ENCODE measurements at regions not wholly inside any gene's neighbourhood (a gene's known extent, or its start where the extent isn't known, plus 50 kb on each side); places are given as distances from the start of the nearest gene placed in this dataset.
A peak's percentile ranks its signal among the peaks of the same experiment; 100 is the strongest.
"Not testable (repeated sequence)": the region's sequence is repeated elsewhere in the genome, so short reads cannot be mapped to it uniquely, and the experiment has no call there.

- H3K4me1 ChIP-seq (ENCODE audit: control insufficient read depth, insufficient read depth, low read length) = no peaks in the 10 kb centered on the region
- no peak overlapping the region for H3K4me3 ChIP-seq (ENCODE audit: low read depth, low read length)
- no peaks in the 10 kb centered on the region for H3K36me3 ChIP-seq (ENCODE audit: control insufficient read depth in 2 of 2, insufficient read depth in 1 of 2, low read length in 2 of 2)
- TF ChIP-seq HOXD13 (CRISPR knock-in tag; IDR thresholded peaks at IDR 0.05; ENCODE audit: borderline replicate concordance) (no peak), ZSCAN23 (tag by site-specific recombination; IDR thresholded peaks at IDR 0.05) (no peak), ZNF571 (tag by site-specific recombination; IDR thresholded peaks at IDR 0.05) (no peak), ZNF37A (tag by site-specific recombination; IDR thresholded peaks at IDR 0.05) (no peak), ZNF280C (tag by site-specific recombination; IDR thresholded peaks at IDR 0.05) (no peak), ZNF155 (tag by site-specific recombination; IDR thresholded peaks at IDR 0.05) (no peak), YY2 (tag by site-specific recombination; IDR thresholded peaks at IDR 0.05) (no peak), ZNF266 (tag by site-specific recombination; IDR thresholded peaks at IDR 0.05; ENCODE audit: low read depth) (no peak), SETDB1 (IDR thresholded peaks at IDR 0.05; ENCODE audit: insufficient read length, low read length) (no peak), ZNF843 (tag by site-specific recombination; IDR thresholded peaks at IDR 0.05) (no peak)
- TF ChIP-seq, protein P1, sequence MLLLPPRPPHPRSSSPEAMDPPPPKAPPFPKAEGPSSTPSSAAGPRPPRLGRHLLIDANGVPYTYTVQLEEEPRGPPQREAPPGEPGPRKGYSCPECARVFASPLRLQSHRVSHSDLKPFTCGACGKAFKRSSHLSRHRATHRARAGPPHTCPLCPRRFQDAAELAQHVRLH (tag by site-specific recombination; IDR thresholded peaks at IDR 0.05) = no peak
- no peak overlapping the region for H3K27ac ChIP-seq (ENCODE audit: extremely low read depth, low read depth, low read length)
- peaks cover 5% of the 10 kb centered on the region; the same call in 1 of the 2 replicates for H3K9me3 ChIP-seq (ENCODE audit: control insufficient read depth, insufficient read depth, low read depth, low read length)
- POLR2A ChIA-PET = no interaction called here
- CTCF ChIA-PET = interaction anchor here (0.6 kb wide), 1 partner anchor 76 kb away, joined by 3 read pairs; no protein-coding TSS in a partner anchor
Observed at GRCh38 chr1:224831501-224831900, 98.0 kb upstream of the DNAH14 start.

GRCh38 chr1:224839648-224840300, 89.7 kb upstream of the DNAH14 start:
- H3K4me1 ChIP-seq (ENCODE audit: control insufficient read depth, insufficient read depth, low read length); POLR2A ChIA-PET; H3K36me3 ChIP-seq (ENCODE audit: control insufficient read depth in 2 of 2, insufficient read depth in 1 of 2, low read length in 2 of 2); H3K9me3 ChIP-seq (ENCODE audit: control insufficient read depth, insufficient read depth, low read depth, low read length); H3K27ac ChIP-seq (ENCODE audit: extremely low read depth, low read depth, low read length); H3K4me3 ChIP-seq (ENCODE audit: low read depth, low read length): not testable (repeated sequence)
- CTCF ChIA-PET = interaction anchor here (5.6 kb wide), 1 partner anchor 12 kb away, joined by 57 read pairs; no protein-coding TSS in a partner anchor

- CTCF ChIA-PET = interaction anchor here (5.6 kb wide), 1 partner anchor 10 kb away, joined by 57 read pairs; no protein-coding TSS in a partner anchor
- H3K27ac ChIP-seq (ENCODE audit: extremely low read depth, low read depth, low read length); H3K4me1 ChIP-seq (ENCODE audit: control insufficient read depth, insufficient read depth, low read length); POLR2A ChIA-PET; H3K36me3 ChIP-seq (ENCODE audit: control insufficient read depth in 2 of 2, insufficient read depth in 1 of 2, low read length in 2 of 2); H3K9me3 ChIP-seq (ENCODE audit: control insufficient read depth, insufficient read depth, low read depth, low read length); H3K4me3 ChIP-seq (ENCODE audit: low read depth, low read length): not testable (repeated sequence)
- TF ChIP-seq ZNF600 (tag by site-specific recombination; IDR thresholded peaks at IDR 0.05) = peak; percentile 98
Observed at GRCh38 chr1:224841803-224842202, 87.7 kb upstream of the DNAH14 start.

DNA sequence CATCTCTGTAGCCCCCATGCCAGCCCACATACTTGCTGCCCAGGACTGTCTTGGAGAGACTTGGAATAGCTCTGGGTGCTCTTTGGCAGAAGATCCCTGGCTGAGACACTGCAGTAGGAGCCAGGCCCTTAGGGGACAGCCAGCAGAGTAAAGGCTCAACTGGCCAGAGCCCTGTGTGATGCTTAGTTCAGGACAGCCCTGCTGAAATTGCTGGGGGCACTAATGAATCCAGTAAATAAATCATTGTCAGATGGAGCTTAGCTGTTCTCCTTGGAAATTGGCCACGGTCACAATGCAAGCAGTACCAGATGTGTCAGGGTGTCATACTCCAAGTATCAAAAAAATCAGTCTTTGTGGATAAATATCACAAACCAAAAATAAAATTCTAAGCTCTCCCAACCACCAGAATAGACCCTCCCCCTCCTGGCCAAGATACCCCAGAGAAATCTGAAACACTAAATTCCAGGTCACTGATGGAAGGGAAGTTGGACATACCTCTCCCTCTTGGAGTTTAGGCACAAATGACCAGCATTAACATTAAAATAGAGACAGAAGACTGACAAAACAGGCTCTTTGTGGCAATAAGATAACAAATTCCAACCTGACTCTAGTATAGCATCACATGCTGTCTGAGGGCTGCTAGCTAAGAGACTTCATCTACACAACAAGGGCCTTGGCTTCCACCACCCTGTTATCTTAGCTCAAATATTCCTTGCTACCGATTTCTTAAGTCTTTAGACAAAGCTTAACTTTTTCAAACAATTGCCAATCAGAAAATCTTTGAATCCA, 83.2 kb upstream of the DNAH14 start:
- H3K27ac ChIP-seq (ENCODE audit: extremely low read depth, low read depth, low read length) = no peak overlapping the region
- H3K4me1 ChIP-seq (ENCODE audit: control insufficient read depth, insufficient read depth, low read length) = no peaks in the 10 kb centered on the region
- H3K36me3 ChIP-seq (ENCODE audit: control insufficient read depth in 2 of 2, insufficient read depth in 1 of 2, low read length in 2 of 2) = no peaks in the 10 kb centered on the region
- H3K4me3 ChIP-seq (ENCODE audit: low read depth, low read length) = no peak overlapping the region
- POLR2A ChIA-PET = no interaction called here
- CTCF ChIA-PET = interaction anchor here (0.6 to 1.8 kb wide), 10 partner anchors 11 to 332 kb away, joined by 3 to 10 read pairs (median 3); no protein-coding TSS in a partner anchor
- H3K9me3 ChIP-seq (ENCODE audit: control insufficient read depth, insufficient read depth, low read depth, low read length) = no peaks in the 10 kb centered on the region
- no peak for TF ChIP-seq ZNF585B (tag by site-specific recombination; IDR thresholded peaks at IDR 0.05)
- TF ChIP-seq ZNF521 (tag by site-specific recombination; IDR thresholded peaks at IDR 0.05) = no peak
- TF ChIP-seq ZNF341 (tag by site-specific recombination; IDR thresholded peaks at IDR 0.05; ENCODE audit: low read depth) = no peak
- TF ChIP-seq ZNF133 (tag by site-specific recombination; IDR thresholded peaks at IDR 0.05) = no peak
- no peak for TF ChIP-seq ZNF37A (tag by site-specific recombination; IDR thresholded peaks at IDR 0.05)
- TF ChIP-seq ZNF146 (tag by site-specific recombination; IDR thresholded peaks at IDR 0.05) = no peak
- no peak for TF ChIP-seq ZFHX2 (tag by site-specific recombination; conservative IDR thresholded peaks at IDR 0.05)
- TF ChIP-seq ZNF529 (tag by site-specific recombination; IDR thresholded peaks at IDR 0.05; ENCODE audit: insufficient replicate concordance) = no peak
- TF ChIP-seq BCL11B (tag by site-specific recombination; IDR thresholded peaks at IDR 0.05; ENCODE audit: low read depth) = no peak
- no peak for TF ChIP-seq ZNF18 (tag by site-specific recombination; IDR thresholded peaks at IDR 0.05)
- TF ChIP-seq GLI4 (tag by site-specific recombination; IDR thresholded peaks at IDR 0.05) = no peak

Measured in HEK293 (cell line).